Thoracic aorta (tissue), 2 donors: ENCODE measurements at regions not wholly inside any gene's neighbourhood (a gene's known extent, or its start where the extent isn't known, plus 50 kb on each side); places are given as distances from the start of the nearest gene placed in this dataset.

Source experiments
- ATAC-seq: fragments of 150-250 bp; one replicate; pipeline ENCODE4 v1.8.0; 2017; ENCODE audit warnings: low read depth; ENCODE audit not compliant: insufficient number of reproducible peaks, low FRiP score
- DNase-seq: peaks from one replicate; pipeline ENCODE4 v3.0.0-alpha.2; 2020; ENCODE audit warnings: low spot score
- H3K27ac ChIP-seq, 2 donors: fragments of 200-600 bp; sonication (generic); 1 replicate in 1 of 2; 2 replicates in 1 of 2; pipeline ENCODE4 v1.5.1; 2016; ENCODE audit warnings: mild to moderate bottlenecking in 2 of 2, moderate library complexity in 2 of 2
- H3K27me3 ChIP-seq: fragments of 200-600 bp; sonication (generic); replicated peaks from 2 replicates; pipeline ENCODE4 v1.6.0; 2016; ENCODE audit warnings: mild to moderate bottlenecking; ENCODE audit not compliant: insufficient read depth
- H3K36me3 ChIP-seq: fragments of 200-600 bp; sonication (generic); one replicate; pipeline ENCODE4 v1.5.1; 2016
- H3K4me1 ChIP-seq, 2 donors: fragments of 200-600 bp; sonication (generic); 1 replicate in 1 of 2; 2 replicates in 1 of 2; pipeline versions ENCODE4 v1.5.1 to v1.6.0; 2016; ENCODE audit warnings: low read depth in 2 of 2, mild to moderate bottlenecking in 1 of 2; ENCODE audit not compliant: control insufficient read depth in 1 of 2
- H3K4me3 ChIP-seq: fragments of 200-600 bp; sonication (generic); 2 replicates; pipeline ENCODE4 v1.5.1; 2016; ENCODE audit warnings: mild to moderate bottlenecking
- H3K9me3 ChIP-seq: fragments of 200-600 bp; sonication (generic); 2 replicates; pipeline ENCODE4 v1.5.1; 2016
- TF ChIP-seq, protein P1 (sequence below): fragments of 200-600 bp; sonication (generic); IDR thresholded peaks from one replicate; pipeline ENCODE4 v1.5.1; 2019; ENCODE audit warnings: antibody characterized with exemption

GRCh38 chr4:117481742-117482141 lies 396.4 kb upstream of the TRAM1L1 start:
- H3K27me3 ChIP-seq: no peaks in the 10 kb centered on the region
- no peak for ATAC-seq
- H3K9me3 ChIP-seq: no peaks in the 10 kb centered on the region
- no peak overlapping the region for H3K4me3 ChIP-seq
- no peak for DNase-seq
- H3K36me3 ChIP-seq: no peaks in the 10 kb centered on the region
- no peak overlapping the region for H3K27ac ChIP-seq
- no peaks in the 10 kb centered on the region for H3K4me1 ChIP-seq
- TF ChIP-seq, protein P1, sequence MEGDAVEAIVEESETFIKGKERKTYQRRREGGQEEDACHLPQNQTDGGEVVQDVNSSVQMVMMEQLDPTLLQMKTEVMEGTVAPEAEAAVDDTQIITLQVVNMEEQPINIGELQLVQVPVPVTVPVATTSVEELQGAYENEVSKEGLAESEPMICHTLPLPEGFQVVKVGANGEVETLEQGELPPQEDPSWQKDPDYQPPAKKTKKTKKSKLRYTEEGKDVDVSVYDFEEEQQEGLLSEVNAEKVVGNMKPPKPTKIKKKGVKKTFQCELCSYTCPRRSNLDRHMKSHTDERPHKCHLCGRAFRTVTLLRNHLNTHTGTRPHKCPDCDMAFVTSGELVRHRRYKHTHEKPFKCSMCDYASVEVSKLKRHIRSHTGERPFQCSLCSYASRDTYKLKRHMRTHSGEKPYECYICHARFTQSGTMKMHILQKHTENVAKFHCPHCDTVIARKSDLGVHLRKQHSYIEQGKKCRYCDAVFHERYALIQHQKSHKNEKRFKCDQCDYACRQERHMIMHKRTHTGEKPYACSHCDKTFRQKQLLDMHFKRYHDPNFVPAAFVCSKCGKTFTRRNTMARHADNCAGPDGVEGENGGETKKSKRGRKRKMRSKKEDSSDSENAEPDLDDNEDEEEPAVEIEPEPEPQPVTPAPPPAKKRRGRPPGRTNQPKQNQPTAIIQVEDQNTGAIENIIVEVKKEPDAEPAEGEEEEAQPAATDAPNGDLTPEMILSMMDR: no peak

GRCh38 chr4:117488692-117489091 lies 403.3 kb upstream of the TRAM1L1 start:
- H3K36me3 ChIP-seq: no peaks in the 10 kb centered on the region
- no peak overlapping the region for H3K27ac ChIP-seq
- H3K27me3 ChIP-seq: no peaks in the 10 kb centered on the region
- TF ChIP-seq, protein P1: no peak
- no peaks in the 10 kb centered on the region for H3K4me1 ChIP-seq
- ATAC-seq: no peak
- H3K9me3 ChIP-seq: no peaks in the 10 kb centered on the region
- no peak overlapping the region for H3K4me3 ChIP-seq
- DNase-seq: no peak

GRCh38 chr4:117489107-117489506 lies 403.7 kb upstream of the TRAM1L1 start:
- TF ChIP-seq, protein P1: no peak
- no peak for ATAC-seq
- no peaks in the 10 kb centered on the region for H3K4me1 ChIP-seq

GRCh38 chr4:117491516-117491915 lies 406.1 kb upstream of the TRAM1L1 start:
- Histone ChIP-seq H3K27ac (no peak overlapping the region), H3K27me3 (no peaks in the 10 kb centered on the region), H3K4me1 (no peaks in the 10 kb centered on the region), H3K36me3 (no peaks in the 10 kb centered on the region), H3K9me3 (no peaks in the 10 kb centered on the region), H3K4me3 (no peak overlapping the region)
- no peak for DNase-seq
- TF ChIP-seq, protein P1: no peak
- ATAC-seq: no peak

More at GRCh38 chr4:117489107-117489506, 403.7 kb upstream of the TRAM1L1 start:
- no peak for DNase-seq
- no peaks in the 10 kb centered on the region for H3K36me3 ChIP-seq
- no peak overlapping the region for H3K4me3 ChIP-seq
- no peaks in the 10 kb centered on the region for H3K27me3 ChIP-seq
- no peak overlapping the region for H3K27ac ChIP-seq
- no peaks in the 10 kb centered on the region for H3K9me3 ChIP-seq

GRCh38 chr4:117495802-117496201 lies 410.4 kb upstream of the TRAM1L1 start:
- ATAC-seq: no peak
- Histone ChIP-seq H3K4me1 (no peaks in the 10 kb centered on the region), H3K36me3 (no peaks in the 10 kb centered on the region), H3K27ac (no peak overlapping the region), H3K9me3 (no peaks in the 10 kb centered on the region), H3K27me3 (no peaks in the 10 kb centered on the region), H3K4me3 (no peak overlapping the region)
- DNase-seq: no peak
- TF ChIP-seq, protein P1: no peak
